ENCODE measurements at regions not wholly inside any gene's neighbourhood (a gene's known extent, or its start where the extent isn't known, plus 50 kb on each side); places are given as distances from the start of the nearest gene placed in this dataset.

- no peaks in the 10 kb centered on the region for H3K36me3 ChIP-seq (replicated peaks in 1 of 2; ENCODE audit: control insufficient read depth in 1 of 2, insufficient read depth in 2 of 2, low read length in 2 of 2)
- H3K4me2 ChIP-seq (ENCODE audit: low read depth, low read length): no peak overlapping the region
- DNase-seq (ENCODE audit: low spot score): no peak
- CTCF ChIA-PET (ENCODE audit: low intra/inter-chr PET ratio, low total read pairs): no interaction called here
- no peak overlapping the region for H2AFZ ChIP-seq (ENCODE audit: low read length)
- H3K4me3 ChIP-seq (replicated peaks in 1 of 3; ENCODE audit: insufficient read depth in 1 of 3, low read depth in 2 of 3, low read length in 3 of 3): no peak overlapping the region
- ATAC-seq: no peak
- no peaks in the 10 kb centered on the region for H3K4me1 ChIP-seq (ENCODE audit: insufficient read depth, low read length)
- no peak overlapping the region for H3K27ac ChIP-seq (ENCODE audit: extremely low read length, insufficient read depth, low read length)
- no peaks in the 10 kb centered on the region for H3K27me3 ChIP-seq (ENCODE audit: control insufficient read depth in 1 of 2, insufficient read depth in 2 of 2, low read length in 2 of 2)
- POLR2A ChIA-PET: no interaction called here
- no peaks in the 10 kb centered on the region for H3K79me2 ChIP-seq (ENCODE audit: insufficient read depth, low read length)
- intact Hi-C loops (cut with micrococcal nuclease; ENCODE audit: unreplicated experiment): no loop called here
- no peaks in the 10 kb centered on the region for H3K9me3 ChIP-seq (ENCODE audit: low read length)
- H3K9ac ChIP-seq (ENCODE audit: insufficient read depth, low read depth, low read length): no peak overlapping the region
- in situ Hi-C loops (cut with HindIII; ENCODE audit: extremely low pct_ligation_motif_present, low pct_unique_long_range_greater_than_20kb): no loop called here
- TF ChIP-seq, protein P1, sequence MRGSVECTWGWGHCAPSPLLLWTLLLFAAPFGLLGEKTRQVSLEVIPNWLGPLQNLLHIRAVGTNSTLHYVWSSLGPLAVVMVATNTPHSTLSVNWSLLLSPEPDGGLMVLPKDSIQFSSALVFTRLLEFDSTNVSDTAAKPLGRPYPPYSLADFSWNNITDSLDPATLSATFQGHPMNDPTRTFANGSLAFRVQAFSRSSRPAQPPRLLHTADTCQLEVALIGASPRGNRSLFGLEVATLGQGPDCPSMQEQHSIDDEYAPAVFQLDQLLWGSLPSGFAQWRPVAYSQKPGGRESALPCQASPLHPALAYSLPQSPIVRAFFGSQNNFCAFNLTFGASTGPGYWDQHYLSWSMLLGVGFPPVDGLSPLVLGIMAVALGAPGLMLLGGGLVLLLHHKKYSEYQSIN (CRISPR knock-in tag; IDR thresholded peaks at IDR 0.05; ENCODE audit: borderline replicate concordance): no peak
- TF ChIP-seq NCOA5 (CRISPR knock-in tag; IDR thresholded peaks at IDR 0.05) (no peak), ZFX (CRISPR knock-in tag; IDR thresholded peaks at IDR 0.05; ENCODE audit: low read depth) (no peak), HDAC2 (CRISPR knock-in tag; IDR thresholded peaks at IDR 0.05) (no peak), ZNF737 (CRISPR knock-in tag; IDR thresholded peaks at IDR 0.05; ENCODE audit: borderline replicate concordance) (no peak), ZNF264 (CRISPR knock-in tag; IDR thresholded peaks at IDR 0.05) (no peak), ZNF414 (CRISPR knock-in tag; IDR thresholded peaks at IDR 0.05) (no peak), ZNF616 (CRISPR knock-in tag; IDR thresholded peaks at IDR 0.05; ENCODE audit: low read depth) (no peak), BRD4 (CRISPR knock-in tag; IDR thresholded peaks at IDR 0.05) (no peak), YEATS4 (CRISPR knock-in tag; IDR thresholded peaks at IDR 0.05; ENCODE audit: borderline replicate concordance) (no peak), ZNF446 (CRISPR knock-in tag; IDR thresholded peaks at IDR 0.05) (no peak), ZMYM3 (CRISPR knock-in tag; IDR thresholded peaks at IDR 0.05) (no peak), FOXK1 (CRISPR knock-in tag; IDR thresholded peaks at IDR 0.05; ENCODE audit: borderline replicate concordance, low read depth) (no peak), YEATS2 (CRISPR knock-in tag; IDR thresholded peaks at IDR 0.05; ENCODE audit: borderline replicate concordance) (no peak)
- TF ChIP-seq, protein P2, sequence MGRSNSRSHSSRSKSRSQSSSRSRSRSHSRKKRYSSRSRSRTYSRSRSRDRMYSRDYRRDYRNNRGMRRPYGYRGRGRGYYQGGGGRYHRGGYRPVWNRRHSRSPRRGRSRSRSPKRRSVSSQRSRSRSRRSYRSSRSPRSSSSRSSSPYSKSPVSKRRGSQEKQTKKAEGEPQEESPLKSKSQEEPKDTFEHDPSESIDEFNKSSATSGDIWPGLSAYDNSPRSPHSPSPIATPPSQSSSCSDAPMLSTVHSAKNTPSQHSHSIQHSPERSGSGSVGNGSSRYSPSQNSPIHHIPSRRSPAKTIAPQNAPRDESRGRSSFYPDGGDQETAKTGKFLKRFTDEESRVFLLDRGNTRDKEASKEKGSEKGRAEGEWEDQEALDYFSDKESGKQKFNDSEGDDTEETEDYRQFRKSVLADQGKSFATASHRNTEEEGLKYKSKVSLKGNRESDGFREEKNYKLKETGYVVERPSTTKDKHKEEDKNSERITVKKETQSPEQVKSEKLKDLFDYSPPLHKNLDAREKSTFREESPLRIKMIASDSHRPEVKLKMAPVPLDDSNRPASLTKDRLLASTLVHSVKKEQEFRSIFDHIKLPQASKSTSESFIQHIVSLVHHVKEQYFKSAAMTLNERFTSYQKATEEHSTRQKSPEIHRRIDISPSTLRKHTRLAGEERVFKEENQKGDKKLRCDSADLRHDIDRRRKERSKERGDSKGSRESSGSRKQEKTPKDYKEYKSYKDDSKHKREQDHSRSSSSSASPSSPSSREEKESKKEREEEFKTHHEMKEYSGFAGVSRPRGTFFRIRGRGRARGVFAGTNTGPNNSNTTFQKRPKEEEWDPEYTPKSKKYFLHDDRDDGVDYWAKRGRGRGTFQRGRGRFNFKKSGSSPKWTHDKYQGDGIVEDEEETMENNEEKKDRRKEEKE (IDR thresholded peaks at IDR 0.05): no peak
- WGBS (ENCODE audit: low lambda C conversion rate): 2% methylated on average over 3 of the region's 3 CpGs
- H4K20me1 ChIP-seq (ENCODE audit: insufficient read depth, low read length): no peaks in the 10 kb centered on the region
- FAIRE-seq: no peak
- no TSS peak for BruUV-seq (replicated peaks)
Observed at GRCh38 chr5:23042226-23042625, 189.1 kb upstream of the CDH12 start.

All from HepG2 (cell line).